SK-N-SH treated with all-trans-retinoic acid at 6 μM for 48 hours (cell line): ENCODE measurements at regions not wholly inside any gene's neighbourhood (a gene's known extent, or its start where the extent isn't known, plus 50 kb on each side); places are given as distances from the start of the nearest gene placed in this dataset.
A peak's percentile ranks its signal among the peaks of the same experiment; 100 is the strongest.

Source experiments
- ATAC-seq: fragments of 200-7000 bp; cut with Tn5 transposase; 3 replicates; pipeline ENCODE4 v1.9.1; 2020; ENCODE audit warnings: mild to moderate bottlenecking, moderate library complexity
- ARNTL ChIP-seq: fragments of 450-650 bp; formaldehyde crosslinking; IDR thresholded peaks from 2 replicates; pipeline ENCODE4 v1.5.0; 2020; ENCODE audit warnings: low read depth, mild to moderate bottlenecking, moderate library complexity, borderline replicate concordance
- BACH2 ChIP-seq: fragments of 250-450 bp; sonication (Bioruptor Pico); IDR thresholded peaks from 2 replicates; pipeline ENCODE4 v1.9.0; 2021; ENCODE audit warnings: mild to moderate bottlenecking, borderline replicate concordance
- CSDC2 ChIP-seq: fragments of 250-450 bp; sonication (Bioruptor Pico); IDR thresholded peaks from 2 replicates; pipeline ENCODE4 v1.5.0; 2020; ENCODE audit warnings: mild to moderate bottlenecking, moderate library complexity
- ESRRG ChIP-seq: fragments of 250-450 bp; sonication (Bioruptor Pico); IDR thresholded peaks from 2 replicates; pipeline ENCODE4 v1.6.1; 2021; ENCODE audit warnings: mild to moderate bottlenecking
- GLIS3 ChIP-seq: fragments of 250-450 bp; sonication (Bioruptor Pico); IDR thresholded peaks from 2 replicates; pipeline ENCODE4 v1.5.0; 2020; ENCODE audit warnings: mild to moderate bottlenecking, moderate library complexity
- ISL1 ChIP-seq: fragments of 250-450 bp; sonication (Bioruptor Pico); IDR thresholded peaks from 2 replicates; pipeline ENCODE4 v2.1.2; 2022; ENCODE audit warnings: mild to moderate bottlenecking, moderate library complexity
- PPARA ChIP-seq: fragments of 250-450 bp; sonication (Bioruptor Pico); IDR thresholded peaks from 2 replicates; pipeline ENCODE4 v1.5.0; 2020; ENCODE audit warnings: mild to moderate bottlenecking, borderline replicate concordance
- RARB ChIP-seq: fragments of 250-450 bp; sonication (Bioruptor Pico); IDR thresholded peaks from 2 replicates; pipeline ENCODE4 v1.8.0; 2021; ENCODE audit warnings: mild to moderate bottlenecking, moderate library complexity
- SNAI2 ChIP-seq: fragments of 250-450 bp; sonication (Bioruptor Pico); IDR thresholded peaks from 2 replicates; pipeline ENCODE4 v1.5.0; 2020; ENCODE audit warnings: mild to moderate bottlenecking, moderate library complexity
- TCF4 ChIP-seq: fragments of 250-450 bp; sonication (Bioruptor Pico); IDR thresholded peaks from 2 replicates; pipeline ENCODE4 v1.8.0; 2021; ENCODE audit warnings: mild to moderate bottlenecking, moderate library complexity, borderline replicate concordance
- TOX ChIP-seq: fragments of 250-450 bp; sonication (Bioruptor Pico); IDR thresholded peaks from 2 replicates; pipeline ENCODE4 v1.8.0; 2021; ENCODE audit warnings: mild to moderate bottlenecking, moderate library complexity, borderline replicate concordance
- ZFP3 ChIP-seq: fragments of 250-450 bp; sonication (Bioruptor Pico); IDR thresholded peaks from 2 replicates; pipeline ENCODE4 v1.5.0; 2020; ENCODE audit warnings: mild to moderate bottlenecking, moderate library complexity
- ZFP30 ChIP-seq: fragments of 450-650 bp; formaldehyde crosslinking; IDR thresholded peaks from 2 replicates; pipeline ENCODE4 v1.5.0; 2022; ENCODE audit warnings: mild to moderate bottlenecking, moderate library complexity
- ZNF565 ChIP-seq: fragments of 450-650 bp; formaldehyde crosslinking; conservative IDR thresholded peaks from 2 replicates; pipeline ENCODE4 v1.5.0; 2020; ENCODE audit warnings: low read depth, mild to moderate bottlenecking, moderate library complexity
- ZNF8 ChIP-seq: fragments of 450-650 bp; formaldehyde crosslinking; IDR thresholded peaks from 2 replicates; pipeline ENCODE4 v1.5.0; 2020; ENCODE audit warnings: mild to moderate bottlenecking, moderate library complexity
- TF ChIP-seq, protein P1 (sequence below): fragments of 250-450 bp; sonication (Bioruptor Pico); IDR thresholded peaks from 2 replicates; pipeline ENCODE4 v1.5.1; 2021; ENCODE audit warnings: mild to moderate bottlenecking, moderate library complexity
- TF ChIP-seq, protein P2 (sequence below): fragments of 250-450 bp; sonication (Bioruptor Pico); IDR thresholded peaks from 2 replicates; pipeline ENCODE4 v1.8.0; 2020; ENCODE audit warnings: mild to moderate bottlenecking, moderate library complexity, borderline replicate concordance
- TF ChIP-seq, protein P3 (sequence below): fragments of 250-450 bp; sonication (Bioruptor Pico); IDR thresholded peaks from 2 replicates; pipeline ENCODE4 v1.5.0; 2020; ENCODE audit warnings: mild to moderate bottlenecking, moderate library complexity
- TF ChIP-seq, protein P4 (sequence below): fragments of 250-450 bp; sonication (Bioruptor Pico); IDR thresholded peaks from 2 replicates; pipeline ENCODE4 v1.5.1; 2020; ENCODE audit warnings: low read depth, mild to moderate bottlenecking, moderate library complexity
- TF ChIP-seq, protein P5 (sequence below): fragments of 250-450 bp; sonication (Bioruptor Pico); IDR thresholded peaks from 2 replicates; pipeline ENCODE4 v1.8.0; 2021; ENCODE audit warnings: low read depth, mild to moderate bottlenecking, moderate library complexity, borderline replicate concordance

DNA sequence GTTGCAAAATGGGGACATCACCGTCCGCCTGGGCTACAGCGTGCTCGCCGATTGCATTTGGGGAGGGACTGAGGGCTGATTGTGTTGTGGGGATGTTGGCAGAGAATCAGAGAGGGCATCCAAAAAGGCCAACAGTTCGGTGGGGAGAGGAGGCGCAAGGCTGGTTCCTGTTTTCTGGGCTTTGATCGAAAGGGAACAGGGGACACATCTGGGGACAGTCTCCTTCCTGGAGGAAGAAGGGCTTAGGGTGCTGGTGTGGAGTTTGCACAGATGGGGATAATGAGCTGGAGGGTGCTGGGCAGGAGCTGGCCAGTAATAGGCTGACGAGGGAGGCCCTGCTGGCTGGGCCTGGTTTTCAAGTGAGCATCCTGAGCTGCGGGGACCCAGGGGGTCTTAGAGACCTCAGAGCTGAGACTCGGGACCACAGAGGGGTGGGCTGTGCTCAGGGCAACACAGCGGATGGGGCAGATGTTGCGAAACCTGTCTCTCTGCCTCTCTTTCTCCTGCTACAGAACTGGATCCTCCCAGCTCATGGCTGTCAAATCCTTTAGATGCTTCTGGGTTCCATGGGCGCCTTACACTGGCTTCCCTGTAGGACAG lies 288.7 kb downstream of the SEC14L1 start:
- ATAC-seq = no peak
- no peak for TF ChIP-seq ZFP3
- TF ChIP-seq, protein P1, sequence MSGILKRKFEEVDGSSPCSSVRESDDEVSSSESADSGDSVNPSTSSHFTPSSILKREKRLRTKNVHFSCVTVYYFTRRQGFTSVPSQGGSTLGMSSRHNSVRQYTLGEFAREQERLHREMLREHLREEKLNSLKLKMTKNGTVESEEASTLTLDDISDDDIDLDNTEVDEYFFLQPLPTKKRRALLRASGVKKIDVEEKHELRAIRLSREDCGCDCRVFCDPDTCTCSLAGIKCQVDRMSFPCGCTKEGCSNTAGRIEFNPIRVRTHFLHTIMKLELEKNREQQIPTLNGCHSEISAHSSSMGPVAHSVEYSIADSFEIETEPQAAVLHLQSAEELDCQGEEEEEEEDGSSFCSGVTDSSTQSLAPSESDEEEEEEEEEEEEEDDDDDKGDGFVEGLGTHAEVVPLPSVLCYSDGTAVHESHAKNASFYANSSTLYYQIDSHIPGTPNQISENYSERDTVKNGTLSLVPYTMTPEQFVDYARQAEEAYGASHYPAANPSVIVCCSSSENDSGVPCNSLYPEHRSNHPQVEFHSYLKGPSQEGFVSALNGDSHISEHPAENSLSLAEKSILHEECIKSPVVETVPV (CRISPR knock-in tag) = no peak
- TF ChIP-seq BACH2 (CRISPR knock-in tag) = no peak
- TF ChIP-seq TCF4 = no peak
- TF ChIP-seq ZNF8 (CRISPR knock-in tag) = no peak
- no peak for TF ChIP-seq RARB (CRISPR knock-in tag)
- TF ChIP-seq, protein P2, sequence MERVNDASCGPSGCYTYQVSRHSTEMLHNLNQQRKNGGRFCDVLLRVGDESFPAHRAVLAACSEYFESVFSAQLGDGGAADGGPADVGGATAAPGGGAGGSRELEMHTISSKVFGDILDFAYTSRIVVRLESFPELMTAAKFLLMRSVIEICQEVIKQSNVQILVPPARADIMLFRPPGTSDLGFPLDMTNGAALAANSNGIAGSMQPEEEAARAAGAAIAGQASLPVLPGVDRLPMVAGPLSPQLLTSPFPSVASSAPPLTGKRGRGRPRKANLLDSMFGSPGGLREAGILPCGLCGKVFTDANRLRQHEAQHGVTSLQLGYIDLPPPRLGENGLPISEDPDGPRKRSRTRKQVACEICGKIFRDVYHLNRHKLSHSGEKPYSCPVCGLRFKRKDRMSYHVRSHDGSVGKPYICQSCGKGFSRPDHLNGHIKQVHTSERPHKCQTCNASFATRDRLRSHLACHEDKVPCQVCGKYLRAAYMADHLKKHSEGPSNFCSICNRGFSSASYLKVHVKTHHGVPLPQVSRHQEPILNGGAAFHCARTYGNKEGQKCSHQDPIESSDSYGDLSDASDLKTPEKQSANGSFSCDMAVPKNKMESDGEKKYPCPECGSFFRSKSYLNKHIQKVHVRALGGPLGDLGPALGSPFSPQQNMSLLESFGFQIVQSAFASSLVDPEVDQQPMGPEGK (CRISPR knock-in tag) = no peak
- TF ChIP-seq, protein P3, sequence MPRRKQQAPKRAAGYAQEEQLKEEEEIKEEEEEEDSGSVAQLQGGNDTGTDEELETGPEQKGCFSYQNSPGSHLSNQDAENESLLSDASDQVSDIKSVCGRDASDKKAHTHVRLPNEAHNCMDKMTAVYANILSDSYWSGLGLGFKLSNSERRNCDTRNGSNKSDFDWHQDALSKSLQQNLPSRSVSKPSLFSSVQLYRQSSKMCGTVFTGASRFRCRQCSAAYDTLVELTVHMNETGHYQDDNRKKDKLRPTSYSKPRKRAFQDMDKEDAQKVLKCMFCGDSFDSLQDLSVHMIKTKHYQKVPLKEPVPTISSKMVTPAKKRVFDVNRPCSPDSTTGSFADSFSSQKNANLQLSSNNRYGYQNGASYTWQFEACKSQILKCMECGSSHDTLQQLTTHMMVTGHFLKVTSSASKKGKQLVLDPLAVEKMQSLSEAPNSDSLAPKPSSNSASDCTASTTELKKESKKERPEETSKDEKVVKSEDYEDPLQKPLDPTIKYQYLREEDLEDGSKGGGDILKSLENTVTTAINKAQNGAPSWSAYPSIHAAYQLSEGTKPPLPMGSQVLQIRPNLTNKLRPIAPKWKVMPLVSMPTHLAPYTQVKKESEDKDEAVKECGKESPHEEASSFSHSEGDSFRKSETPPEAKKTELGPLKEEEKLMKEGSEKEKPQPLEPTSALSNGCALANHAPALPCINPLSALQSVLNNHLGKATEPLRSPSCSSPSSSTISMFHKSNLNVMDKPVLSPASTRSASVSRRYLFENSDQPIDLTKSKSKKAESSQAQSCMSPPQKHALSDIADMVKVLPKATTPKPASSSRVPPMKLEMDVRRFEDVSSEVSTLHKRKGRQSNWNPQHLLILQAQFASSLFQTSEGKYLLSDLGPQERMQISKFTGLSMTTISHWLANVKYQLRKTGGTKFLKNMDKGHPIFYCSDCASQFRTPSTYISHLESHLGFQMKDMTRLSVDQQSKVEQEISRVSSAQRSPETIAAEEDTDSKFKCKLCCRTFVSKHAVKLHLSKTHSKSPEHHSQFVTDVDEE (CRISPR knock-in tag) = no peak
- TF ChIP-seq PPARA (CRISPR knock-in tag) = no peak
- TF ChIP-seq, protein P4, sequence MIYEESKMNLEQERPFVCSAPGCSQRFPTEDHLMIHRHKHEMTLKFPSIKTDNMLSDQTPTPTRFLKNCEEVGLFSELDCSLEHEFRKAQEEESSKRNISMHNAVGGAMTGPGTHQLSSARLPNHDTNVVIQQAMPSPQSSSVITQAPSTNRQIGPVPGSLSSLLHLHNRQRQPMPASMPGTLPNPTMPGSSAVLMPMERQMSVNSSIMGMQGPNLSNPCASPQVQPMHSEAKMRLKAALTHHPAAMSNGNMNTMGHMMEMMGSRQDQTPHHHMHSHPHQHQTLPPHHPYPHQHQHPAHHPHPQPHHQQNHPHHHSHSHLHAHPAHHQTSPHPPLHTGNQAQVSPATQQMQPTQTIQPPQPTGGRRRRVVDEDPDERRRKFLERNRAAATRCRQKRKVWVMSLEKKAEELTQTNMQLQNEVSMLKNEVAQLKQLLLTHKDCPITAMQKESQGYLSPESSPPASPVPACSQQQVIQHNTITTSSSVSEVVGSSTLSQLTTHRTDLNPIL = no peak
- TF ChIP-seq, protein P5, sequence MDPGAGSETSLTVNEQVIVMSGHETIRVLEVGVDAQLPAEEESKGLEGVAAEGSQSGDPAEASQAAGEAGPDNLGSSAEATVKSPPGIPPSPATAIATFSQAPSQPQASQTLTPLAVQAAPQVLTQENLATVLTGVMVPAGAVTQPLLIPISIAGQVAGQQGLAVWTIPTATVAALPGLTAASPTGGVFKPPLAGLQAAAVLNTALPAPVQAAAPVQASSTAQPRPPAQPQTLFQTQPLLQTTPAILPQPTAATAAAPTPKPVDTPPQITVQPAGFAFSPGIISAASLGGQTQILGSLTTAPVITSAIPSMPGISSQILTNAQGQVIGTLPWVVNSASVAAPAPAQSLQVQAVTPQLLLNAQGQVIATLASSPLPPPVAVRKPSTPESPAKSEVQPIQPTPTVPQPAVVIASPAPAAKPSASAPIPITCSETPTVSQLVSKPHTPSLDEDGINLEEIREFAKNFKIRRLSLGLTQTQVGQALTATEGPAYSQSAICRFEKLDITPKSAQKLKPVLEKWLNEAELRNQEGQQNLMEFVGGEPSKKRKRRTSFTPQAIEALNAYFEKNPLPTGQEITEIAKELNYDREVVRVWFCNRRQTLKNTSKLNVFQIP = no peak
- TF ChIP-seq, all 23 proteins: peak for 0

DNA sequence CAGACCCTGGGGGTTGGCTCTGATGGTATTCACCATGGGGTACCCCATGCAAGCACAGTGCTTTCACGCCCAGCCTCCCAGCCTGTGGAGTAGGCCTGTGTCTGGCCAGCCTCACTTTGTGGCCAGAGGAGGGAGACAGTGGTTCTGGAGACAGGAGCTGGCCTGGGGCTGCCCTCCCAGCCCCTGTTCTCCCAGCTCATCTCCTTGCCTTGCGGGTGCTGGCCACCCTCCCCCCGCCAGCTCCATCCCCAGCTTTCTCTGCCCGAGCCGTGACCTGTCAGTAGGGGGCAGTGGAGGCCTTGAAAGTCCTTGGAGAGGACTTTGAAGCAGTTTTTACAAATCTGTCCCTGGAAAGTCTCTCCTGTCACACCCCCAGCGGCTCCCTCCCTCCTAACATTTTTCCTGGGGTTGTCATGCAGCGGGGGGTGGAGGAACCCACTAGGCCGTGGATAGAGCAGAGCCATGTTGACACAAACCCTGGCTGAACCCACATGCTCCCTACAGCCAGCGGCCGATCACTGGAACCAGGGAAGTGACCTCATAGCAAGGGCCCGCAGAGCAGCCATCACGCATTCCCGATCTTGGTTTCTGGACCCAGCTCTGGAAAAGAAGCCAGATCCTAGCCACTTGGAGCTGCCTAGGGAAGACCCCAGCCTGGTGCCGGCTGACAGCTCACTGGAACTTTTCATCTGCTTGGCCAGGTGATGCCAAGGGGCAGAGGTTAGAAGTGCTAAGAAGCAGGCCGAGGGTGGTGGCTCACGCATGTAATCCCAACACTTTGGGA lies 289.4 kb downstream of the SEC14L1 start:
- peak; percentile 71 for ATAC-seq
- no peak for TF ChIP-seq GLIS3 (CRISPR knock-in tag)
- TF ChIP-seq, protein P4 = peak; percentile 89; the same call in 1 of the 2 replicates
- peak; percentile 91; the same call in 1 of the 2 replicates for TF ChIP-seq SNAI2
- no peak for TF ChIP-seq ARNTL (CRISPR knock-in tag)
- TF ChIP-seq, protein P1 (CRISPR knock-in tag) = no peak
- TF ChIP-seq ZNF8 (CRISPR knock-in tag) = peak; percentile 22; the same call in 1 of the 2 replicates
- peak; percentile 80 for TF ChIP-seq RARB (CRISPR knock-in tag)
- TF ChIP-seq ZNF565 (CRISPR knock-in tag) = no peak
- 0 out of 2 replicates have a peak, but pooled peaks have one; percentile 26 for TF ChIP-seq ZFP3
- TF ChIP-seq, protein P2 (CRISPR knock-in tag) = peak; percentile 99
- no peak for TF ChIP-seq TOX (CRISPR knock-in tag)
- TF ChIP-seq BACH2 (CRISPR knock-in tag) = no peak
- TF ChIP-seq ZFP30 (CRISPR knock-in tag) = no peak
- no peak for TF ChIP-seq PPARA (CRISPR knock-in tag)
- peak; percentile 82; the same call in 1 of the 2 replicates for TF ChIP-seq CSDC2 (CRISPR knock-in tag)
- peak; percentile 89 for TF ChIP-seq TCF4
- TF ChIP-seq, protein P5 = no peak
- TF ChIP-seq ESRRG (CRISPR knock-in tag) = no peak
- peak; percentile 67 for TF ChIP-seq ISL1 (CRISPR knock-in tag)
